Loucy (cell line): ENCODE measurements at regions not wholly inside any gene's neighbourhood (a gene's known extent, or its start where the extent isn't known, plus 50 kb on each side); places are given as distances from the start of the nearest gene placed in this dataset.

Experiments used
- CTCF ChIP-seq: fragments of 200-600 bp; sonication (generic); conservative IDR thresholded peaks from 2 replicates; pipeline ENCODE4 v1.5.1; 2014; ENCODE audit warnings: mild to moderate bottlenecking, antibody characterized with exemption, low read length
- EZH2phosphoT487 ChIP-seq: fragments of 200-600 bp; IDR thresholded peaks from 2 replicates; pipeline ENCODE4 v1.6.1; 2018; ENCODE audit warnings: antibody characterized with exemption, mild to moderate bottlenecking, moderate library complexity, borderline replicate concordance

- no peak for TF ChIP-seq CTCF
- no peak for TF ChIP-seq EZH2phosphoT487
Observed at GRCh38 chr16:63302811-63303210, 1266.6 kb upstream of the CDH8 start.
